Ishikawa (cell line): ENCODE measurements at regions not wholly inside any gene's neighbourhood (a gene's known extent, or its start where the extent isn't known, plus 50 kb on each side); places are given as distances from the start of the nearest gene placed in this dataset.

Experiments used
- CEBPB ChIP-seq: IDR thresholded peaks from 2 replicates; pipeline ENCODE4 v1.6.1; 2012
- CREB1 ChIP-seq: IDR thresholded peaks from 2 replicates; pipeline ENCODE4 v1.6.1; 2012; ENCODE audit warnings: low read depth
- EGR1 ChIP-seq: IDR thresholded peaks from 2 replicates; pipeline ENCODE4 v1.6.1; 2012
- EP300 ChIP-seq: IDR thresholded peaks from 2 replicates; pipeline ENCODE4 v1.6.1; 2012; ENCODE audit warnings: borderline replicate concordance
- FOXM1 ChIP-seq: IDR thresholded peaks from 2 replicates; pipeline ENCODE4 v1.6.1; 2012; ENCODE audit warnings: low read depth, borderline replicate concordance
- MAX ChIP-seq: IDR thresholded peaks from 2 replicates; pipeline ENCODE4 v1.6.1; 2012
- RAD21 ChIP-seq: IDR thresholded peaks from 2 replicates; pipeline ENCODE4 v1.6.1; 2012; ENCODE audit warnings: low read depth
- REST ChIP-seq: IDR thresholded peaks from 2 replicates; pipeline ENCODE4 v1.6.1; 2012; ENCODE audit warnings: low read depth, mild to moderate bottlenecking
- TAF1 ChIP-seq: IDR thresholded peaks from 2 replicates; pipeline ENCODE4 v1.6.1; 2012; ENCODE audit warnings: low read depth, mild to moderate bottlenecking
- TCF12 ChIP-seq: IDR thresholded peaks from 2 replicates; pipeline ENCODE4 v1.6.1; 2012; ENCODE audit warnings: low read depth
- TEAD4 ChIP-seq: IDR thresholded peaks from 2 replicates; pipeline ENCODE4 v1.6.1; 2012
- YY1 ChIP-seq: IDR thresholded peaks from 2 replicates; pipeline ENCODE4 v1.6.1; 2012; ENCODE audit warnings: low read depth
- ZBTB7A ChIP-seq: IDR thresholded peaks from 2 replicates; pipeline ENCODE4 v1.6.1; 2012; ENCODE audit warnings: low read depth
- TF ChIP-seq, protein P1 (sequence below): IDR thresholded peaks from 2 replicates; pipeline ENCODE4 v1.6.1; 2012

- TF ChIP-seq EP300 (no peak), TAF1 (no peak), RAD21 (no peak), CEBPB (no peak), MAX (no peak), TCF12 (no peak), FOXM1 (no peak), YY1 (no peak), ZBTB7A (no peak), REST (no peak), EGR1 (no peak), TEAD4 (no peak), CREB1 (no peak)
- TF ChIP-seq, protein P1, sequence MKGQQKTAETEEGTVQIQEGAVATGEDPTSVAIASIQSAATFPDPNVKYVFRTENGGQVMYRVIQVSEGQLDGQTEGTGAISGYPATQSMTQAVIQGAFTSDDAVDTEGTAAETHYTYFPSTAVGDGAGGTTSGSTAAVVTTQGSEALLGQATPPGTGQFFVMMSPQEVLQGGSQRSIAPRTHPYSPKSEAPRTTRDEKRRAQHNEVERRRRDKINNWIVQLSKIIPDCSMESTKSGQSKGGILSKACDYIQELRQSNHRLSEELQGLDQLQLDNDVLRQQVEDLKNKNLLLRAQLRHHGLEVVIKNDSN, result no peak
Measured at GRCh38 chr1:38403667-38404066, 357.1 kb upstream of the POU3F1 start.
